CD4-positive, CD25-positive, alpha-beta regulatory T cell (primary cell): ENCODE measurements at regions not wholly inside any gene's neighbourhood (a gene's known extent, or its start where the extent isn't known, plus 50 kb on each side); places are given as distances from the start of the nearest gene placed in this dataset.

Experiments used
- ATAC-seq, 2 donors: fragments of 150-1000 bp; cut with Tn5 transposase; one replicate each; pipeline ENCODE4 v1.10.0; 2021; ENCODE audit warnings: low read depth in 2 of 2, moderate number of reproducible peaks in 2 of 2, moderate library complexity in 1 of 2
- DNase-seq, 3 donors: peaks; one replicate each; pipeline versions ENCODE4 v3.0.0 to v3.0.0-alpha.2; 2012 to 2022; ENCODE audit warnings: mixed read lengths in 1 of 3
- H3K27ac ChIP-seq: one replicate; pipeline ENCODE4 v1.7.0; 2013; ENCODE audit warnings: mild to moderate bottlenecking, low read length; ENCODE audit not compliant: insufficient read depth, poor library complexity, severe bottlenecking
- H3K27me3 ChIP-seq: one replicate; pipeline ENCODE4 v1.7.0; 2013; ENCODE audit warnings: low read length; ENCODE audit not compliant: control insufficient read depth, insufficient read depth
- H3K36me3 ChIP-seq: one replicate; pipeline ENCODE4 v1.7.0; 2013; ENCODE audit warnings: mild to moderate bottlenecking, low read length, moderate library complexity; ENCODE audit not compliant: control insufficient read depth, insufficient read depth
- H3K4me1 ChIP-seq: 2 replicates; pipeline ENCODE4 v1.7.0; 2013; ENCODE audit warnings: mild to moderate bottlenecking, low read length; ENCODE audit not compliant: insufficient read depth, control insufficient read depth, poor library complexity, severe bottlenecking
- H3K4me3 ChIP-seq: one replicate; pipeline ENCODE4 v1.7.0; 2013; ENCODE audit warnings: low read depth, mild to moderate bottlenecking, low read length, moderate library complexity
- H3K9me3 ChIP-seq, 2 experiments: 1 replicate in 1 of 2; 2 replicates in 1 of 2; pipeline ENCODE4 v1.7.0; 2013; ENCODE audit warnings: low read length in 2 of 2, mild to moderate bottlenecking in 1 of 2, moderate library complexity in 1 of 2; ENCODE audit not compliant: control insufficient read depth in 2 of 2
- H3K27ac Mint-ChIP-seq, 3 donors: one replicate each; pipeline ENCODE4 v1.8.0; 2020 to 2022; ENCODE audit warnings: mild to moderate bottlenecking in 3 of 3, mixed read lengths in 3 of 3, moderate library complexity in 2 of 3
- H3K27me3 Mint-ChIP-seq: one replicate; pipeline ENCODE4 v1.8.0; 2022; ENCODE audit warnings: mild to moderate bottlenecking, mixed read lengths
- H3K36me3 Mint-ChIP-seq: one replicate; pipeline ENCODE4 v1.8.0; 2020; ENCODE audit warnings: mixed read lengths
- H3K4me1 Mint-ChIP-seq, 4 donors: one replicate each; pipeline ENCODE4 v1.8.0; 2020 to 2022; ENCODE audit warnings: mixed read lengths in 4 of 4, mild to moderate bottlenecking in 1 of 4
- H3K4me3 Mint-ChIP-seq, 4 donors: one replicate each; pipeline ENCODE4 v1.8.0; 2020 to 2022; ENCODE audit warnings: mild to moderate bottlenecking in 4 of 4, mixed read lengths in 4 of 4, moderate library complexity in 3 of 4
- H3K9me3 Mint-ChIP-seq, 7 donors: one replicate each; pipeline ENCODE4 v1.8.0; 2020 to 2022; ENCODE audit warnings: mixed read lengths in 7 of 7, mild to moderate bottlenecking in 3 of 7, moderate library complexity in 2 of 7

GRCh38 chr2:176592216-176592615, 323.0 kb downstream of the MTX2 start:
- no peaks in the 10 kb centered on the region for H3K36me3 Mint-ChIP-seq
- H3K4me1 Mint-ChIP-seq, result no peaks in the 10 kb centered on the region
- Histone ChIP-seq H3K9me3 (no peaks in the 10 kb centered on the region), H3K4me1 (no peaks in the 10 kb centered on the region), H3K36me3 (no peaks in the 10 kb centered on the region), H3K27ac (no peak overlapping the region), H3K4me3 (no peak overlapping the region), H3K27me3 (peaks cover 1% of the 10 kb centered on the region)
- peak overlapping the region in 1 of 4 donors; percentile 23 for H3K4me3 Mint-ChIP-seq
- ATAC-seq, result no peak
- H3K27me3 Mint-ChIP-seq, result peaks cover 14% of the 10 kb centered on the region
- H3K9me3 Mint-ChIP-seq, result peaks cover 0 to 2% (median 0%) of the 10 kb centered on the region in 7 donors
- no peak overlapping the region for H3K27ac Mint-ChIP-seq
- no peak for DNase-seq

- no peak overlapping the region for H3K27ac Mint-ChIP-seq
- H3K4me3 Mint-ChIP-seq, result no peak overlapping the region
- H3K27me3 ChIP-seq, result peaks cover 1% of the 10 kb centered on the region
- no peak for ATAC-seq
- no peaks in the 10 kb centered on the region for H3K36me3 Mint-ChIP-seq
- no peaks in the 10 kb centered on the region for H3K4me1 Mint-ChIP-seq
- H3K9me3 Mint-ChIP-seq, result peaks cover 0 to 2% (median 0%) of the 10 kb centered on the region in 7 donors
- H3K27ac ChIP-seq, result no peak overlapping the region
- no peaks in the 10 kb centered on the region for H3K27me3 Mint-ChIP-seq
- DNase-seq, result no peak
- no peak overlapping the region for H3K4me3 ChIP-seq
- H3K36me3 ChIP-seq, result no peaks in the 10 kb centered on the region
- H3K9me3 ChIP-seq, result no peaks in the 10 kb centered on the region
- H3K4me1 ChIP-seq, result no peaks in the 10 kb centered on the region
Observed at GRCh38 chr2:176595986-176596385, 326.7 kb downstream of the MTX2 start.

GRCh38 chr2:176597916-176598315, 328.7 kb downstream of the MTX2 start:
- H3K27ac ChIP-seq, result no peak overlapping the region
- no peaks in the 10 kb centered on the region for H3K4me1 ChIP-seq
- Mint-ChIP-seq H3K4me1 (no peaks in the 10 kb centered on the region), H3K27ac (no peak overlapping the region), H3K4me3 (no peak overlapping the region), H3K36me3 (no peaks in the 10 kb centered on the region), H3K27me3 (peaks cover 10% of the 10 kb centered on the region), H3K9me3 (peaks cover 0 to 2% (median 0%) of the 10 kb centered on the region in 7 donors)
- DNase-seq (no peak), ATAC-seq (no peak)
- no peaks in the 10 kb centered on the region for H3K9me3 ChIP-seq
- no peak overlapping the region for H3K4me3 ChIP-seq
- H3K36me3 ChIP-seq, result no peaks in the 10 kb centered on the region
- H3K27me3 ChIP-seq, result no peaks in the 10 kb centered on the region

GRCh38 chr2:176598351-176598750, 329.1 kb downstream of the MTX2 start:
- Mint-ChIP-seq H3K9me3 (peaks cover 0 to 2% (median 0%) of the 10 kb centered on the region in 7 donors), H3K27me3 (peaks cover 13% of the 10 kb centered on the region), H3K27ac (no peak overlapping the region), H3K36me3 (no peaks in the 10 kb centered on the region), H3K4me1 (no peaks in the 10 kb centered on the region), H3K4me3 (no peak overlapping the region)
- ATAC-seq (no peak), DNase-seq (no peak)
- Histone ChIP-seq H3K4me1 (no peaks in the 10 kb centered on the region), H3K4me3 (no peak overlapping the region), H3K36me3 (no peaks in the 10 kb centered on the region), H3K27me3 (no peaks in the 10 kb centered on the region), H3K9me3 (no peaks in the 10 kb centered on the region), H3K27ac (no peak overlapping the region)

- Histone ChIP-seq H3K36me3 (no peaks in the 10 kb centered on the region), H3K4me3 (no peak overlapping the region), H3K27ac (no peak overlapping the region), H3K9me3 (no peaks in the 10 kb centered on the region), H3K27me3 (no peaks in the 10 kb centered on the region), H3K4me1 (no peaks in the 10 kb centered on the region)
- Mint-ChIP-seq H3K9me3 (peaks cover 0 to under 1% (median 0%) of the 10 kb centered on the region in 7 donors), H3K27ac (no peak overlapping the region), H3K4me3 (no peak overlapping the region), H3K27me3 (peaks cover 14% of the 10 kb centered on the region), H3K36me3 (no peaks in the 10 kb centered on the region), H3K4me1 (no peaks in the 10 kb centered on the region)
- no peak for ATAC-seq
- no peak for DNase-seq
Observed at GRCh38 chr2:176599796-176600485, 330.7 kb downstream of the MTX2 start.

GRCh38 chr2:176601066-176601465, 331.8 kb downstream of the MTX2 start:
- no peak overlapping the region for H3K4me3 ChIP-seq
- Mint-ChIP-seq H3K4me3 (no peak overlapping the region), H3K27me3 (peaks cover 24% of the 10 kb centered on the region), H3K27ac (no peak overlapping the region), H3K4me1 (no peaks in the 10 kb centered on the region), H3K9me3 (no peaks in the 10 kb centered on the region), H3K36me3 (no peaks in the 10 kb centered on the region)
- no peaks in the 10 kb centered on the region for H3K9me3 ChIP-seq
- DNase-seq (no peak), ATAC-seq (no peak)
- no peak overlapping the region for H3K27ac ChIP-seq
- H3K27me3 ChIP-seq, result no peaks in the 10 kb centered on the region
- no peaks in the 10 kb centered on the region for H3K4me1 ChIP-seq
- H3K36me3 ChIP-seq, result no peaks in the 10 kb centered on the region

GRCh38 chr2:176612036-176612435, 342.8 kb downstream of the MTX2 start:
- H3K27me3 Mint-ChIP-seq, result peaks cover 4% of the 10 kb centered on the region

GRCh38 chr2:176612736-176613135, 343.5 kb downstream of the MTX2 start:
- peaks cover 4% of the 10 kb centered on the region for H3K27me3 Mint-ChIP-seq
- Histone ChIP-seq H3K27me3 (peaks cover 4% of the 10 kb centered on the region), H3K9me3 (no peaks in the 10 kb centered on the region), H3K27ac (no peak overlapping the region), H3K4me1 (no peaks in the 10 kb centered on the region), H3K36me3 (no peaks in the 10 kb centered on the region), H3K4me3 (no peak overlapping the region)
- no peaks in the 10 kb centered on the region for H3K36me3 Mint-ChIP-seq
- H3K4me3 Mint-ChIP-seq, result no peak overlapping the region
- H3K9me3 Mint-ChIP-seq, result peaks cover 0 to 1% (median 0%) of the 10 kb centered on the region in 7 donors
- no peak for ATAC-seq
- H3K27ac Mint-ChIP-seq, result no peak overlapping the region
- H3K4me1 Mint-ChIP-seq, result no peaks in the 10 kb centered on the region
- DNase-seq, result no peak

More at GRCh38 chr2:176612036-176612435, 342.8 kb downstream of the MTX2 start:
- Histone ChIP-seq H3K4me3 (no peak overlapping the region), H3K36me3 (no peaks in the 10 kb centered on the region), H3K27me3 (peaks cover 5% of the 10 kb centered on the region), H3K27ac (no peak overlapping the region), H3K9me3 (no peaks in the 10 kb centered on the region), H3K4me1 (no peaks in the 10 kb centered on the region)
- no peak overlapping the region for H3K4me3 Mint-ChIP-seq
- H3K9me3 Mint-ChIP-seq, result peaks cover 0 to 1% (median 0%) of the 10 kb centered on the region in 7 donors
- ATAC-seq, result no peak
- no peaks in the 10 kb centered on the region for H3K36me3 Mint-ChIP-seq
- no peaks in the 10 kb centered on the region for H3K4me1 Mint-ChIP-seq
- no peak overlapping the region for H3K27ac Mint-ChIP-seq
- no peak for DNase-seq
